Central memory CD4-positive, alpha-beta T cell (primary cell): ENCODE measurements at regions not wholly inside any gene's neighbourhood (a gene's known extent, or its start where the extent isn't known, plus 50 kb on each side); places are given as distances from the start of the nearest gene placed in this dataset.
"Not testable (repeated sequence)": the region's sequence is repeated elsewhere in the genome, so short reads cannot be mapped to it uniquely, and the experiment has no call there.

ENCODE experiments used
- DNase-seq: peaks from one replicate; pipeline ENCODE4 v3.0.0; 2022

- no peak for DNase-seq
These were observed 369.2 kb downstream of the CCER1 start for GRCh38 chr12:90585640-90586304.

- DNase-seq: no peak
These were observed 378.3 kb downstream of the CCER1 start for GRCh38 chr12:90576707-90577106.

GRCh38 chr12:90575995-90576394, 379.0 kb downstream of the CCER1 start:
- DNase-seq: no peak

GRCh38 chr12:90574676-90575075, 380.3 kb downstream of the CCER1 start:
- DNase-seq: no peak

GRCh38 chr12:90572778-90573177, 382.2 kb downstream of the CCER1 start:
- no peak for DNase-seq

GRCh38 chr12:90569685-90570084, 385.3 kb downstream of the CCER1 start:
- DNase-seq: no peak

GRCh38 chr12:90562671-90563070, 392.3 kb downstream of the CCER1 start:
- no peak for DNase-seq

- no peak for DNase-seq
These were observed 406.4 kb downstream of the CCER1 start for GRCh38 chr12:90548595-90548994.

GRCh38 chr12:90546511-90546910, 408.5 kb downstream of the CCER1 start:
- no peak for DNase-seq

- DNase-seq: no peak
These were observed 411.1 kb downstream of the CCER1 start for GRCh38 chr12:90543841-90544240.

GRCh38 chr12:90543374-90543773, 411.6 kb downstream of the CCER1 start:
- no peak for DNase-seq

GRCh38 chr12:90542852-90543251, 412.1 kb downstream of the CCER1 start:
- DNase-seq: not testable (repeated sequence)

GRCh38 chr12:90533828-90534227, 421.1 kb downstream of the CCER1 start:
- DNase-seq: not testable (repeated sequence)

- DNase-seq: no peak
These were observed 434.8 kb downstream of the CCER1 start for GRCh38 chr12:90520002-90520734.

- DNase-seq: no peak
These were observed 435.7 kb downstream of the CCER1 start for GRCh38 chr12:90519285-90519684.

- DNase-seq: no peak
These were observed 439.5 kb downstream of the CCER1 start for GRCh38 chr12:90515199-90516175.

GRCh38 chr12:90514325-90514724, 440.7 kb downstream of the CCER1 start:
- no peak for DNase-seq

GRCh38 chr12:90512518-90512917, 442.5 kb downstream of the CCER1 start:
- no peak for DNase-seq

GRCh38 chr12:90510948-90511347, 444.0 kb downstream of the CCER1 start:
- no peak for DNase-seq

- no peak for DNase-seq
These were observed 450.2 kb downstream of the CCER1 start for GRCh38 chr12:90504806-90505205.

GRCh38 chr12:90502070-90502469, 452.9 kb downstream of the CCER1 start:
- no peak for DNase-seq

- no peak for DNase-seq
These were observed 453.6 kb downstream of the CCER1 start for GRCh38 chr12:90501412-90501811.

- DNase-seq: no peak
These were observed 455.2 kb downstream of the CCER1 start for GRCh38 chr12:90499795-90500194.
